ENCODE measurements at regions not wholly inside any gene's neighbourhood (a gene's known extent, or its start where the extent isn't known, plus 50 kb on each side); places are given as distances from the start of the nearest gene placed in this dataset.
"Not testable (repeated sequence)": the region's sequence is repeated elsewhere in the genome, so short reads cannot be mapped to it uniquely, and the experiment has no call there.

GRCh38 chrY:13627323-13627722 lies 76.4 kb upstream of the TMSB4Y start:
- not testable (repeated sequence) for H3K27me3 ChIP-seq (ENCODE audit: insufficient read depth, low read depth, low read length); H3F3A ChIP-seq (ENCODE audit: insufficient read depth, low read length, poor library complexity, severe bottlenecking); H3K36me3 ChIP-seq (ENCODE audit: insufficient read depth, low read length); H3K9me2 ChIP-seq (ENCODE audit: insufficient read depth, low read length); H3K4me2 ChIP-seq (ENCODE audit: low read length); H3K9ac ChIP-seq (ENCODE audit: low read length); H4K20me1 ChIP-seq (ENCODE audit: insufficient read depth); H3K9me3 ChIP-seq (ENCODE audit: low read length); H3K4me3 ChIP-seq (ENCODE audit: low read length); H3K27ac ChIP-seq (ENCODE audit: low read length); H2AFZ ChIP-seq (ENCODE audit: low read depth, low read length); H3K79me2 ChIP-seq (replicated peaks; ENCODE audit: insufficient read depth, low read length)

- no peaks in the 10 kb centered on the region for H3K9me3 ChIP-seq (ENCODE audit: low read length)
- H3F3A ChIP-seq (ENCODE audit: insufficient read depth, low read length, poor library complexity, severe bottlenecking) = no peaks in the 10 kb centered on the region
- no peak overlapping the region for H3K4me3 ChIP-seq (ENCODE audit: low read length)
- no peak overlapping the region for H3K4me2 ChIP-seq (ENCODE audit: low read length)
- H3K9me2 ChIP-seq (ENCODE audit: insufficient read depth, low read length) = no peaks in the 10 kb centered on the region
- H3K27ac ChIP-seq (ENCODE audit: low read length) = no peak overlapping the region
- H4K20me1 ChIP-seq (ENCODE audit: insufficient read depth) = no peaks in the 10 kb centered on the region
- H3K27me3 ChIP-seq (ENCODE audit: insufficient read depth, low read depth, low read length) = no peaks in the 10 kb centered on the region
- H3K9ac ChIP-seq (ENCODE audit: low read length) = no peak overlapping the region
- TF ChIP-seq TAF1 (IDR thresholded peaks at IDR 0.05; ENCODE audit: low read depth) = no peak
- no peak for TF ChIP-seq CTCF (IDR thresholded peaks at IDR 0.05; ENCODE audit: poor library complexity, severe bottlenecking)
- TF ChIP-seq SMC3 (conservative IDR thresholded peaks at IDR 0.05; ENCODE audit: poor library complexity) = no peak
- no peak for TF ChIP-seq REST (IDR thresholded peaks at IDR 0.05; ENCODE audit: borderline replicate concordance)
- no peak for TF ChIP-seq EP300 (conservative IDR thresholded peaks at IDR 0.05; ENCODE audit: poor library complexity, severe bottlenecking)
- no peak for TF ChIP-seq EZH2 (IDR thresholded peaks at IDR 0.05; ENCODE audit: borderline replicate concordance, insufficient read depth, low read length, poor library complexity, severe bottlenecking)
- no peak for TF ChIP-seq MXI1 (conservative IDR thresholded peaks at IDR 0.05; ENCODE audit: poor library complexity, severe bottlenecking)
- TF ChIP-seq POLR2AphosphoS5 (IDR thresholded peaks at IDR 0.05) = no peak
- no peak for TF ChIP-seq RAD21 (conservative IDR thresholded peaks at IDR 0.05)
- H3K79me2 ChIP-seq (replicated peaks; ENCODE audit: insufficient read depth, low read length) = no peaks in the 10 kb centered on the region
- H3K36me3 ChIP-seq (ENCODE audit: insufficient read depth, low read length) = no peaks in the 10 kb centered on the region
- no peak overlapping the region for H2AFZ ChIP-seq (ENCODE audit: low read depth, low read length)
Measured at GRCh38 chrY:13615943-13616304, 87.8 kb upstream of the TMSB4Y start.

- Histone ChIP-seq H3K36me3 (ENCODE audit: insufficient read depth, low read length) (no peaks in the 10 kb centered on the region), H3K9ac (ENCODE audit: low read length) (no peak overlapping the region), H3K79me2 (replicated peaks; ENCODE audit: insufficient read depth, low read length) (no peaks in the 10 kb centered on the region)
Measured at GRCh38 chrY:13615301-13615942, 88.3 kb upstream of the TMSB4Y start.

More at GRCh38 chrY:13615301-13615942, 88.3 kb upstream of the TMSB4Y start:
- Histone ChIP-seq H3K4me3 (ENCODE audit: low read length) (no peak overlapping the region), H3K9me2 (ENCODE audit: insufficient read depth, low read length) (no peaks in the 10 kb centered on the region), H3F3A (ENCODE audit: insufficient read depth, low read length, poor library complexity, severe bottlenecking) (no peaks in the 10 kb centered on the region), H3K9me3 (ENCODE audit: low read length) (no peaks in the 10 kb centered on the region), H3K27ac (ENCODE audit: low read length) (no peak overlapping the region), H2AFZ (ENCODE audit: low read depth, low read length) (no peak overlapping the region), H4K20me1 (ENCODE audit: insufficient read depth) (no peaks in the 10 kb centered on the region), H3K4me2 (ENCODE audit: low read length) (no peak overlapping the region), H3K27me3 (ENCODE audit: insufficient read depth, low read depth, low read length) (no peaks in the 10 kb centered on the region)
- no peak for TF ChIP-seq EP300 (conservative IDR thresholded peaks at IDR 0.05; ENCODE audit: poor library complexity, severe bottlenecking)
- TF ChIP-seq REST (IDR thresholded peaks at IDR 0.05; ENCODE audit: borderline replicate concordance) = no peak
- no peak for TF ChIP-seq POLR2AphosphoS5 (IDR thresholded peaks at IDR 0.05)
- no peak for TF ChIP-seq MXI1 (conservative IDR thresholded peaks at IDR 0.05; ENCODE audit: poor library complexity, severe bottlenecking)
- no peak for TF ChIP-seq CTCF (IDR thresholded peaks at IDR 0.05; ENCODE audit: poor library complexity, severe bottlenecking)
- no peak for TF ChIP-seq EZH2 (IDR thresholded peaks at IDR 0.05; ENCODE audit: borderline replicate concordance, insufficient read depth, low read length, poor library complexity, severe bottlenecking)
- no peak for TF ChIP-seq TAF1 (IDR thresholded peaks at IDR 0.05; ENCODE audit: low read depth)
- no peak for TF ChIP-seq RAD21 (conservative IDR thresholded peaks at IDR 0.05)
